K562 (cell line): ENCODE measurements at regions not wholly inside any gene's neighbourhood (a gene's known extent, or its start where the extent isn't known, plus 50 kb on each side); places are given as distances from the start of the nearest gene placed in this dataset.

Experiments used
- ATAC-seq: fragments of 200-7000 bp; cut with Tn5 transposase; 3 replicates; pipeline ENCODE4 v1.9.1; 2020; ENCODE audit warnings: moderate library complexity
- BruUV-seq: library from RNA; stranded (reverse); fragments of 400-500 nt; replicated peaks from 2 replicates; lab custom pipeline; 2021; lab: Mats Ljungman, UMichigan
- CTCF ChIA-PET: fragments of 300-600 bp; formaldehyde crosslinking; extraction: SDS; loops from one replicate; lab custom pipeline; 2021; ENCODE audit warnings: low intra/inter-chr PET ratio; lab: Yijun Ruan, JAX
- POLR2A ChIA-PET: fragments of 300-600, 350-650 bp; sonication (Branson Sonifier 250); formaldehyde crosslinking; extraction: SDS; loops from one replicate; lab custom pipeline; 2021; ENCODE audit warnings: antibody characterized with exemption, inconsistent platforms; lab: Yijun Ruan, JAX
- DNase-seq, 4 experiments: peaks; one replicate each; pipeline versions ENCODE4 v3.0.0 to v3.0.0-alpha.2; 2011 to 2018; ENCODE audit warnings: low spot score in 3 of 4, mixed read lengths in 3 of 4; ENCODE audit errors: extremely low read depth in 1 of 4
- FAIRE-seq: peaks from 2 replicates; lab custom pipeline; 2011; peaks lifted over from hg19 to GRCh38; lab: Jason Lieb, UNC
- H2AFZ ChIP-seq: 2 replicates; pipeline ENCODE4 v1.6.0; 2011; ENCODE audit warnings: low read depth, low read length, control low read depth, inconsistent platforms
- H3K27ac ChIP-seq: fragments of 200-600 bp; 3 replicates; pipeline ENCODE4 v1.8.0; 2011; ENCODE audit warnings: low read depth, mild to moderate bottlenecking, control low read depth, inconsistent platforms, low read length, moderate library complexity, mixed read lengths; ENCODE audit errors: extremely low read depth
- H3K27me3 ChIP-seq, 2 experiments: fragments of 300-600 bp in 1 of 2; 2 replicates in 1 of 2; 3 replicates in 1 of 2; pipeline versions ENCODE4 v1.6.0 to v1.8.0; 2011; ENCODE audit warnings: inconsistent platforms in 2 of 2, low read length in 2 of 2, mild to moderate bottlenecking in 1 of 2, mixed read lengths in 1 of 2, moderate library complexity in 1 of 2; ENCODE audit not compliant: control insufficient read depth in 2 of 2, insufficient read depth in 2 of 2
- H3K36me3 ChIP-seq: fragments of 300-600 bp; 3 replicates; pipeline ENCODE4 v1.8.0; 2011; ENCODE audit warnings: mild to moderate bottlenecking, low read length, inconsistent platforms; ENCODE audit not compliant: control insufficient read depth, insufficient read depth
- H3K4me1 ChIP-seq, 2 experiments: fragments of 200-600 bp in 1 of 2; replicated peaks in 1 of 2; 2 replicates in 1 of 2; 3 replicates in 1 of 2; pipeline versions ENCODE4 v1.5.1 to v1.8.0; 2011; ENCODE audit warnings: inconsistent platforms in 2 of 2, low read length in 2 of 2, mild to moderate bottlenecking in 1 of 2, mixed read lengths in 1 of 2, moderate library complexity in 1 of 2; ENCODE audit not compliant: control insufficient read depth in 2 of 2, insufficient read depth in 2 of 2
- H3K4me2 ChIP-seq: 2 replicates; pipeline ENCODE4 v1.6.1; 2011; ENCODE audit warnings: low read length, control low read depth, inconsistent platforms, mixed read lengths; ENCODE audit not compliant: insufficient read depth
- H3K4me3 ChIP-seq: fragments of 200-600 bp; sonication (generic), shearing (Covaris generic); 2 replicates; pipeline ENCODE4 v1.5.1; 2016; ENCODE audit warnings: control low read depth, inconsistent platforms
- H3K79me2 ChIP-seq: fragments of 200-600 bp; 3 replicates; pipeline ENCODE4 v1.8.0; 2011; ENCODE audit warnings: low read length, inconsistent platforms; ENCODE audit not compliant: control insufficient read depth, insufficient read depth
- H3K9ac ChIP-seq, 2 experiments: 2 replicates each; pipeline versions ENCODE4 v1.6.0 to v1.6.1; 2011; ENCODE audit warnings: low read depth in 2 of 2, low read length in 2 of 2, control low read depth in 1 of 2, inconsistent platforms in 1 of 2, mild to moderate bottlenecking in 1 of 2, mixed read lengths in 1 of 2; ENCODE audit not compliant: insufficient read depth in 1 of 2
- H3K9me1 ChIP-seq: one replicate; pipeline ENCODE4 v1.6.0; 2011; ENCODE audit warnings: inconsistent platforms, mild to moderate bottlenecking, low read length, moderate library complexity; ENCODE audit not compliant: control insufficient read depth, insufficient read depth
- H3K9me3 ChIP-seq: replicated peaks from 2 replicates; pipeline ENCODE4 v1.5.1; 2011; ENCODE audit warnings: low read depth, low read length, inconsistent platforms; ENCODE audit not compliant: control insufficient read depth, insufficient read depth
- H4K20me1 ChIP-seq: replicated peaks from 2 replicates; pipeline ENCODE4 v1.6.1; 2011; ENCODE audit warnings: low read length, inconsistent platforms, mixed read lengths; ENCODE audit not compliant: control insufficient read depth, insufficient read depth
- BACH1 ChIP-seq: fragments of 200-800 bp; sonication (Bioruptor generic); IDR thresholded peaks from 2 replicates; pipeline ENCODE4 v1.6.1; 2016; ENCODE audit warnings: missing genetic modification characterization, missing compliant biosample characterization
- EHMT2 ChIP-seq: fragments of 450-650 bp; IDR thresholded peaks from 2 replicates; pipeline ENCODE4 v1.6.1; 2018; ENCODE audit warnings: antibody characterized with exemption
- LCOR ChIP-seq: sonication (generic); formaldehyde crosslinking; IDR thresholded peaks from 2 replicates; pipeline ENCODE4 v1.8.0; 2022; ENCODE audit warnings: mild to moderate bottlenecking, missing genetic modification reagents
- MBD2 ChIP-seq: sonication (generic); IDR thresholded peaks from 2 replicates; pipeline ENCODE4 v1.6.1; 2016; ENCODE audit warnings: low read depth, borderline replicate concordance
- MCM7 ChIP-seq, 2 experiments: fragments of 450-650 bp; IDR thresholded peaks; 2 replicates each; pipeline ENCODE4 v1.6.1; 2016 to 2018
- MIER1 ChIP-seq: fragments of 450-650 bp; IDR thresholded peaks from 2 replicates; pipeline ENCODE4 v1.6.1; 2016; ENCODE audit warnings: antibody characterized with exemption, mild to moderate bottlenecking, low read depth
- MYNN ChIP-seq, 2 experiments: sonication (generic); formaldehyde crosslinking in 1 of 2; IDR thresholded peaks; 2 replicates each; pipeline versions ENCODE4 v1.5.0 to v1.6.1; 2016 to 2020; ENCODE audit warnings: antibody characterized with exemption in 1 of 2, missing genetic modification reagents in 1 of 2
- PYGO2 ChIP-seq: fragments of 450-650 bp; IDR thresholded peaks from 2 replicates; pipeline ENCODE4 v1.6.1; 2016; ENCODE audit warnings: mild to moderate bottlenecking, missing genetic modification characterization, moderate library complexity, missing compliant biosample characterization
- RUNX1 ChIP-seq: sonication (generic); IDR thresholded peaks from 2 replicates; pipeline ENCODE4 v1.6.1; 2016; ENCODE audit warnings: antibody characterized with exemption, low read depth
- SIN3A ChIP-seq, 2 experiments: fragments of 150-350 bp in 1 of 2; IDR thresholded peaks; 2 replicates each; pipeline ENCODE4 v1.6.1; 2011 to 2016; ENCODE audit warnings: borderline replicate concordance in 2 of 2, low read depth in 2 of 2, low read length in 2 of 2, mild to moderate bottlenecking in 2 of 2, moderate library complexity in 2 of 2; ENCODE audit not compliant: control insufficient read depth in 1 of 2
- TRIM24 ChIP-seq, 2 experiments: fragments of 450-650 bp; IDR thresholded peaks; 2 replicates each; pipeline ENCODE4 v1.6.1; 2016
- ZC3H8 ChIP-seq: fragments of 450-650 bp; IDR thresholded peaks from 2 replicates; pipeline ENCODE4 v1.6.1; 2017
- ZKSCAN3 ChIP-seq: fragments of 250-450 bp; sonication (Bioruptor Pico); IDR thresholded peaks from 2 replicates; pipeline ENCODE4 v1.4.0; 2020
- ZNF274 ChIP-seq: IDR thresholded peaks from 2 replicates; pipeline ENCODE4 v1.6.1; 2011; ENCODE audit warnings: low read depth, mild to moderate bottlenecking, low read length, moderate library complexity, borderline replicate concordance
- ZNF316 ChIP-seq: fragments of 450-650 bp; IDR thresholded peaks from 2 replicates; pipeline ENCODE4 v1.6.1; 2016
- ZNF764 ChIP-seq: fragments of 250-450 bp; sonication (Bioruptor Pico); IDR thresholded peaks from 2 replicates; pipeline ENCODE4 v1.4.0; 2020; ENCODE audit warnings: low read depth, mild to moderate bottlenecking, moderate library complexity
- WGBS: fragments of 100-300 bp; shearing (Covaris generic); methylation state at CpG from one replicate; pipeline ENCODE4 v1.1.6; 2016; ENCODE audit warnings: low coverage, mixed read lengths; ENCODE audit not compliant: insufficient coverage; ENCODE audit errors: missing lambda C conversion rate; 5-methylcytosine and 5-hydroxymethylcytosine counted together
- in situ Hi-C: fragments of 300-500 bp; cut with MboI; formaldehyde crosslinking; loops from 4 replicates; pipeline ENCODE4 v1.15.0; 2018; ENCODE audit warnings: inconsistent platforms, mixed read lengths
- intact Hi-C: fragments of 100-400 bp; cut with micrococcal nuclease; formaldehyde crosslinking; loops from 2 replicates; pipeline ENCODE4 v1.14.2; 2022

DNA sequence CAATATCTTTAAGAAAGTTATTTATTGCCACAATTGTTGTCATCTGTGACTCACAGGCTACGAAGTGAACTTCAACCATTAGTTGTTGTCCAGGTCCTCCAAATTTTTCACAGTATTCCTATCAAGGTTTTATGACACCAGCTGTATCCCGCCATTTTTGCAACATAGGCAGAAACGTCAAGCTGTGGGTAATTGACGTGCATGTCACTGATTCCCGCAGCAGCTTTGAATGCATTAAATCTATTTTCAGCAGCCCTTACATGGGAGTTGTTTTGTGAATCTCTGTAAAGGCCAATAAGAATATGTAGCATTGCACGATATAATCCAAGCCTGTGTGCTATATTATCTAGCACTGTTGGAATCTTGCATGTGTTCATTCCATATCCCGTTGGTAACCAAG is 109.1 kb upstream of the TOPAZ1 start:
- intact Hi-C loops = no loop called here
- POLR2A ChIA-PET = no interaction called here
- H3K36me3 ChIP-seq = no peaks in the 10 kb centered on the region
- TF ChIP-seq ZNF316 = peak; percentile 44; the same call in 1 of the 2 replicates
- no peak for TF ChIP-seq ZKSCAN3 (CRISPR knock-in tag)
- TF ChIP-seq, all 486 proteins: peak for 1
- BruUV-seq = no TSS peak
- no peak overlapping the region for H2AFZ ChIP-seq
- no peak overlapping the region for H3K4me2 ChIP-seq
- H4K20me1 ChIP-seq = no peaks in the 10 kb centered on the region
- in situ Hi-C loops = no loop called here
- under 1% methylated on average over 7 of the region's 7 CpGs for WGBS
- H3K27me3 ChIP-seq = peaks cover 0 to 15% of the 10 kb centered on the region in 2 experiments; a peak in 3 of 5 replicates
- no peak for ATAC-seq
- no peaks in the 10 kb centered on the region for H3K4me1 ChIP-seq
- H3K79me2 ChIP-seq = no peaks in the 10 kb centered on the region
- H3K4me3 ChIP-seq = no peak overlapping the region
- H3K9ac ChIP-seq = no peak overlapping the region
- CTCF ChIA-PET = no interaction called here
- H3K9me1 ChIP-seq = no peaks in the 10 kb centered on the region
- no peak overlapping the region for H3K27ac ChIP-seq
- DNase-seq = no peak
- no peaks in the 10 kb centered on the region for H3K9me3 ChIP-seq
- no peak for FAIRE-seq

DNA sequence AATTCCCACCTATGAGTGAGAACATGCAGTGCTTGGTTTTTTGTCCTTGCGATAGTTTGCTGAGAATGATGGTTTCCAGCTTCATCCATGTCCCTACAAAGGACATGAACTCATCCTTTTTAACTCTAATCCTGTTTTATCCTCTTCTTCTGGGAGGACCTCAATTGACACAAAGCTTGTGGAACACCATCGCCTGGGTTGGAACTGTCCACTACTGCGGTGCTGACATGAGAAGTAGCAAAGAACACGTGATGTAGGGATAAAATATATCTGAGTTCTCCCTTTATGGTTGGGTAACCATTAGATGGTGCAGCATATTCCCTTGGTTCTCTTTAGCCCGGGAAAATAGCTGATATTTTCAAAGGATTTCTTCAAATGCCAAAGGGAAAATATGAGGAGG is 105.3 kb upstream of the TOPAZ1 start:
- no peak overlapping the region for H3K27ac ChIP-seq
- no TSS peak for BruUV-seq
- H4K20me1 ChIP-seq = no peaks in the 10 kb centered on the region
- H3K79me2 ChIP-seq = no peaks in the 10 kb centered on the region
- no peaks in the 10 kb centered on the region for H3K9me3 ChIP-seq
- POLR2A ChIA-PET = interaction anchor here (0.6 kb wide), 4 partner anchors 13 to 752 kb away, joined by 3 read pairs; no protein-coding TSS in a partner anchor
- H3K4me3 ChIP-seq = no peak overlapping the region
- no peak overlapping the region for H2AFZ ChIP-seq
- no peak overlapping the region for H3K9ac ChIP-seq
- no peak for ATAC-seq
- intact Hi-C loops = no loop called here
- CTCF ChIA-PET = no interaction called here
- no peak for DNase-seq
- no peak overlapping the region for H3K4me2 ChIP-seq
- no peaks in the 10 kb centered on the region for H3K4me1 ChIP-seq
- no peaks in the 10 kb centered on the region; a peak in 1 of 5 replicates for H3K27me3 ChIP-seq
- no peaks in the 10 kb centered on the region for H3K36me3 ChIP-seq
- in situ Hi-C loops = no loop called here
- FAIRE-seq = no peak
- no peaks in the 10 kb centered on the region for H3K9me1 ChIP-seq
- WGBS = 0% methylated on average over 4 of the region's 5 CpGs
- TF ChIP-seq BACH1 = no peak
- no peak for TF ChIP-seq RUNX1
- TF ChIP-seq MCM7 (IDR thresholded peaks at IDR 0.05) = no peak
- TF ChIP-seq PYGO2 (tag) = no peak
- TF ChIP-seq EHMT2 = peak; percentile 96
- TF ChIP-seq TRIM24 (IDR thresholded peaks at IDR 0.05) = no peak
- no peak for TF ChIP-seq ZNF274
- TF ChIP-seq ZC3H8 = no peak
- no peak for TF ChIP-seq MBD2
- no peak for TF ChIP-seq SIN3A (IDR thresholded peaks at IDR 0.05; ENCODE audit: borderline replicate concordance in 2 of 2, control insufficient read depth in 1 of 2, low read depth in 2 of 2, low read length in 2 of 2)
- no peak for TF ChIP-seq ZNF764
- TF ChIP-seq MYNN (IDR thresholded peaks at IDR 0.05) = no peak
- TF ChIP-seq MYNN (CRISPR knock-in tag; IDR thresholded peaks at IDR 0.05) = no peak
- no peak for TF ChIP-seq LCOR
- peak; percentile 90 for TF ChIP-seq MIER1
